ENCODE measurements at regions not wholly inside any gene's neighbourhood (a gene's known extent, or its start where the extent isn't known, plus 50 kb on each side); places are given as distances from the start of the nearest gene placed in this dataset.

GRCh38 chr3:116640109-116640508 is 69.5 kb upstream of the TUSC7 start:
- H3K9me3 ChIP-seq (ENCODE audit: control insufficient read depth, low read length): no peaks in the 10 kb centered on the region
- 39% methylated on average over 3 of the region's 3 CpGs for WGBS
- H3K27ac ChIP-seq (ENCODE audit: low read length): no peak overlapping the region
- ATAC-seq: peak; percentile 36 to 80
- DNase-seq: no peak
- no peaks in the 10 kb centered on the region for H3K4me1 ChIP-seq (ENCODE audit: control insufficient read depth, insufficient read depth, low read length)
- no peak overlapping the region for H3K4me3 ChIP-seq (ENCODE audit: low read length)
- intact Hi-C loops (cut with DNase I): no loop called here
- no peaks in the 10 kb centered on the region for H3K27me3 ChIP-seq (ENCODE audit: control insufficient read depth, insufficient read depth)

- Histone ChIP-seq H3K4me1 (ENCODE audit: control insufficient read depth, insufficient read depth, low read length) (no peaks in the 10 kb centered on the region), H3K27ac (ENCODE audit: low read length) (no peak overlapping the region), H3K9me3 (ENCODE audit: control insufficient read depth, low read length) (no peaks in the 10 kb centered on the region), H3K4me3 (ENCODE audit: low read length) (no peak overlapping the region), H3K27me3 (ENCODE audit: control insufficient read depth, insufficient read depth) (no peaks in the 10 kb centered on the region)
- DNase-seq: no peak
- intact Hi-C loops (cut with DNase I): no loop called here
- ATAC-seq: no peak
Observed at GRCh38 chr3:116643001-116643400, 66.6 kb upstream of the TUSC7 start.

GRCh38 chr3:116647996-116648395 is 61.6 kb upstream of the TUSC7 start:
- ATAC-seq: no peak
- Histone ChIP-seq H3K4me3 (ENCODE audit: low read length) (no peak overlapping the region), H3K27ac (ENCODE audit: low read length) (no peak overlapping the region), H3K27me3 (ENCODE audit: control insufficient read depth, insufficient read depth) (no peaks in the 10 kb centered on the region), H3K9me3 (ENCODE audit: control insufficient read depth, low read length) (no peaks in the 10 kb centered on the region), H3K4me1 (ENCODE audit: control insufficient read depth, insufficient read depth, low read length) (no peaks in the 10 kb centered on the region)
- DNase-seq: no peak
- intact Hi-C loops (cut with DNase I): no loop called here
